ENCODE measurements at regions not wholly inside any gene's neighbourhood (a gene's known extent, or its start where the extent isn't known, plus 50 kb on each side); places are given as distances from the start of the nearest gene placed in this dataset.

DNA sequence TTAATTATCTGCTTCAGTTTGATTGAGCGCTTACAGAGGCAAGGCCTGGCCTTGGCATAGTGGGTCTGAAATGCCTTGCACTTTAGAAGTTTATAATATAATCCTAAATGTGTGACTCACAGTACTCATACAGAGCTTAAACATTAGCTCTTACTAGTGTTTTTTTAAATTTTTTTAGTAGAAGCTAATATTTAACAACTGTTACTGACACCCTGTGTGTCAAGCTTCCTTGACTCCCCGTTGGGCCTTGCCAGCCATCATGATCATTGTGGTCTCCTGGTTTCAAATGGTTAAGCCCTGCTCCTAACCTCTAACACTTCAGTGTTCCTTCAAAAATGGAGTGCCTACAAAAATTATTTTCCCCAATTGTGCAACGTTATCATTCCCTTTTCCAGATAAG lies 126.9 kb downstream of the GALC start (continued):
- no peak for TF ChIP-seq AFF4 (CRISPR knock-in tag; IDR thresholded peaks at IDR 0.05)

- no peaks in the 10 kb centered on the region for H3K9me3 ChIP-seq (ENCODE audit: low read length)
- ChIA-PET CTCF (ENCODE audit: low intra/inter-chr PET ratio, low total read pairs) (no interaction called here), POLR2A (no interaction called here)
- no peaks in the 10 kb centered on the region for H3K36me3 ChIP-seq (replicated peaks in 1 of 2; ENCODE audit: control insufficient read depth in 1 of 2, insufficient read depth in 2 of 2, low read length in 2 of 2)
- no peak overlapping the region for H3K4me2 ChIP-seq (ENCODE audit: low read depth, low read length)
- no peak overlapping the region for H3K27ac ChIP-seq (ENCODE audit: extremely low read length, insufficient read depth, low read length)
- no peaks in the 10 kb centered on the region for H4K20me1 ChIP-seq (ENCODE audit: insufficient read depth, low read length)
- no peak for FAIRE-seq
- no peak for ATAC-seq
- no peak overlapping the region for H3K9ac ChIP-seq (ENCODE audit: insufficient read depth, low read depth, low read length)
- H3K4me1 ChIP-seq (ENCODE audit: insufficient read depth, low read length): no peaks in the 10 kb centered on the region
- no TSS peak for BruUV-seq (replicated peaks)
- H3K27me3 ChIP-seq (ENCODE audit: control insufficient read depth in 1 of 2, insufficient read depth in 2 of 2, low read length in 2 of 2): no peaks in the 10 kb centered on the region
- DNase-seq (ENCODE audit: low spot score): no peak
- H3K79me2 ChIP-seq (ENCODE audit: insufficient read depth, low read length): no peaks in the 10 kb centered on the region
- no peak overlapping the region for H2AFZ ChIP-seq (ENCODE audit: low read length)
- in situ Hi-C loops (cut with HindIII; ENCODE audit: extremely low pct_ligation_motif_present, low pct_unique_long_range_greater_than_20kb) (no loop called here), intact Hi-C loops (cut with micrococcal nuclease; ENCODE audit: unreplicated experiment) (no loop called here)
- H3K4me3 ChIP-seq (replicated peaks in 1 of 3; ENCODE audit: insufficient read depth in 1 of 3, low read depth in 2 of 3, low read length in 3 of 3): no peak overlapping the region
- 19% methylated on average over 7 of the region's 7 CpGs for WGBS (ENCODE audit: low lambda C conversion rate)
- TF ChIP-seq ELF3 (CRISPR knock-in tag; IDR thresholded peaks at IDR 0.05): no peak
- TF ChIP-seq NFKBIZ (CRISPR knock-in tag; IDR thresholded peaks at IDR 0.05): no peak
Measured at GRCh38 chr14:87864356-87865270, 128.4 kb downstream of the GALC start.
